WI38 (cell line): ENCODE measurements at regions not wholly inside any gene's neighbourhood (a gene's known extent, or its start where the extent isn't known, plus 50 kb on each side); places are given as distances from the start of the nearest gene placed in this dataset.

Source experiments
- H3K4me3 ChIP-seq: 2 replicates; pipeline ENCODE4 v1.5.1; 2011; ENCODE audit warnings: low read depth, mild to moderate bottlenecking, control low read depth, low read length
- CTCF ChIP-seq: IDR thresholded peaks from 2 replicates; pipeline ENCODE4 v1.5.1; 2012; ENCODE audit warnings: low read depth, mild to moderate bottlenecking, control low read depth, low read length

GRCh38 chr2:220619525-220620220 lies 952.4 kb downstream of the EPHA4 start:
- no peak overlapping the region for H3K4me3 ChIP-seq
- TF ChIP-seq CTCF, result no peak

GRCh38 chr2:220626603-220627002 lies 945.5 kb downstream of the EPHA4 start:
- no peak overlapping the region for H3K4me3 ChIP-seq
- TF ChIP-seq CTCF, result no peak

GRCh38 chr2:220628252-220628651 lies 943.9 kb downstream of the EPHA4 start:
- TF ChIP-seq CTCF, result no peak
- H3K4me3 ChIP-seq, result no peak overlapping the region

GRCh38 chr2:220641137-220641536 lies 931.0 kb downstream of the EPHA4 start:
- TF ChIP-seq CTCF, result no peak
- no peak overlapping the region for H3K4me3 ChIP-seq

GRCh38 chr2:220646424-220646823 lies 925.7 kb downstream of the EPHA4 start:
- no peak for TF ChIP-seq CTCF
- no peak overlapping the region for H3K4me3 ChIP-seq

GRCh38 chr2:220648628-220649027 lies 923.5 kb downstream of the EPHA4 start:
- no peak overlapping the region for H3K4me3 ChIP-seq
- no peak for TF ChIP-seq CTCF

- no peak for TF ChIP-seq CTCF
- no peak overlapping the region for H3K4me3 ChIP-seq
These were observed 918.3 kb downstream of the EPHA4 start for GRCh38 chr2:220653776-220654175.
